Gastroesophageal sphincter (tissue), 4 donors: ENCODE measurements at regions not wholly inside any gene's neighbourhood (a gene's known extent, or its start where the extent isn't known, plus 50 kb on each side); places are given as distances from the start of the nearest gene placed in this dataset.
A peak's percentile ranks its signal among the peaks of the same experiment; 100 is the strongest.

Experiments used
- ATAC-seq: fragments of 150-250 bp; one replicate; pipeline ENCODE4 v1.9.1; 2016; ENCODE audit warnings: mild to moderate bottlenecking, moderate library complexity
- H3K27ac ChIP-seq, 4 donors: fragments of 200-600 bp; sonication (generic) in 3 of 4; 1 replicate in 3 of 4; 2 replicates in 1 of 4; pipeline ENCODE4 v1.5.1; 2016 to 2019
- H3K27me3 ChIP-seq: fragments of 200-600 bp; sonication (generic); one replicate; pipeline ENCODE4 v1.5.1; 2019
- H3K36me3 ChIP-seq, 2 donors: fragments of 200-600 bp; sonication (generic); one replicate each; pipeline ENCODE4 v1.5.1; 2019; ENCODE audit warnings: control low read depth in 1 of 2
- H3K4me1 ChIP-seq, 3 donors: fragments of 200-600 bp; sonication (generic); 1 replicate in 2 of 3; 2 replicates in 1 of 3; pipeline ENCODE4 v1.5.1; 2016 to 2019; ENCODE audit warnings: control low read depth in 2 of 3
- H3K4me3 ChIP-seq, 2 donors: fragments of 200-600 bp; sonication (generic); one replicate each; pipeline ENCODE4 v1.5.1; 2019; ENCODE audit warnings: mild to moderate bottlenecking in 1 of 2, moderate library complexity in 1 of 2
- H3K9me3 ChIP-seq, 3 donors: fragments of 200-600 bp; sonication (generic); one replicate each; pipeline ENCODE4 v1.5.1; 2017 to 2019; ENCODE audit warnings: control low read depth in 2 of 3
- EP300 ChIP-seq: sonication (generic); formaldehyde crosslinking; IDR thresholded peaks from one replicate; pipeline ENCODE4 v1.6.1; 2017; ENCODE audit warnings: antibody characterized with exemption, mild to moderate bottlenecking
- POLR2A ChIP-seq, 2 donors: fragments of 450-650 bp; IDR thresholded peaks; one replicate each; pipeline ENCODE4 v1.6.1; 2017; ENCODE audit warnings: antibody characterized with exemption in 2 of 2, mild to moderate bottlenecking in 2 of 2, moderate library complexity in 1 of 2
- POLR2AphosphoS5 ChIP-seq: sonication (generic); formaldehyde crosslinking; IDR thresholded peaks from one replicate; pipeline ENCODE4 v1.6.1; 2017; ENCODE audit warnings: antibody characterized with exemption
- WGBS, 2 donors: methylation state at CpG; one replicate each; pipeline ENCODE4 v1.1.5; 2018; ENCODE audit warnings: low coverage in 1 of 2; 5-methylcytosine and 5-hydroxymethylcytosine counted together
- TF ChIP-seq, protein P1 (sequence below), 4 experiments: fragments of 200-600 bp in 2 of 4; fragments of 450-650 bp in 2 of 4; sonication (generic) in 1 of 4; IDR thresholded peaks; one replicate each; pipeline ENCODE4 v1.5.1; 2017 to 2019; ENCODE audit warnings: antibody characterized with exemption in 4 of 4, mild to moderate bottlenecking in 2 of 4, moderate library complexity in 2 of 4

DNA sequence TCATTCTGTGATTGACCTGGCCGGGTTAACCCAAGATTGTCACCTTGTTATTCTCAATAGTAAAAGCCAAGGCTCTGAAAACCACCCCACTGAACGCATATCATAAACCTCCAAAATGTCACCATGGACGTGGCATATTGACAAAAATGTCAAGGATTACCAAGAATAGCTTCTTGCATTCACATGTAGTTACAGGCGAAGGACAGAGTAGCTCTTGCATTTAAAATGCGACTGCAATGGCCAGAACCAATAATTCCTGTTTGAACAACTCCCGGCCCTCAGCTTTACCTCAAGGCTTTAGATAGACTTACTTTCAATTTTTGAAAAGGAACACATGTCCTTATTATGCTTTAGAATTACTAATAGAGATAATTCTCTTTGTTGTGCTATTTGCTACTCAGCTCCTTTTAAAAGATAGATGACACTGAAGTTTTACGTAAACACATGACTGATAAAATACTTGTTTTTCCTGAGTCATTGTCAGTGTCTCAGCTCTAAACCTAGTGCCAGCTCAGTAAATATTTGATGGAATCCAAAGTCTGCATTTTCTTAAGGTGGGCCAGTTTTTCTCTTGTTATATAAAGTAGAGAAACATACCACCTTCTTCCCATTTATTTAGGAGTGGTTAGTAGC lies 66.3 kb downstream of the CLDN34 start:
- H3K4me3 ChIP-seq = no peak overlapping the region
- no peaks in the 10 kb centered on the region for H3K36me3 ChIP-seq
- peaks cover 0 to 49% (median 0%) of the 10 kb centered on the region in 3 donors for H3K4me1 ChIP-seq
- ATAC-seq = no peak
- no peaks in the 10 kb centered on the region for H3K27me3 ChIP-seq
- no peaks in the 10 kb centered on the region for H3K9me3 ChIP-seq
- TF ChIP-seq EP300 (no peak), POLR2AphosphoS5 (no peak), POLR2A (IDR thresholded peaks at IDR 0.05) (no peak)
- TF ChIP-seq, protein P1, sequence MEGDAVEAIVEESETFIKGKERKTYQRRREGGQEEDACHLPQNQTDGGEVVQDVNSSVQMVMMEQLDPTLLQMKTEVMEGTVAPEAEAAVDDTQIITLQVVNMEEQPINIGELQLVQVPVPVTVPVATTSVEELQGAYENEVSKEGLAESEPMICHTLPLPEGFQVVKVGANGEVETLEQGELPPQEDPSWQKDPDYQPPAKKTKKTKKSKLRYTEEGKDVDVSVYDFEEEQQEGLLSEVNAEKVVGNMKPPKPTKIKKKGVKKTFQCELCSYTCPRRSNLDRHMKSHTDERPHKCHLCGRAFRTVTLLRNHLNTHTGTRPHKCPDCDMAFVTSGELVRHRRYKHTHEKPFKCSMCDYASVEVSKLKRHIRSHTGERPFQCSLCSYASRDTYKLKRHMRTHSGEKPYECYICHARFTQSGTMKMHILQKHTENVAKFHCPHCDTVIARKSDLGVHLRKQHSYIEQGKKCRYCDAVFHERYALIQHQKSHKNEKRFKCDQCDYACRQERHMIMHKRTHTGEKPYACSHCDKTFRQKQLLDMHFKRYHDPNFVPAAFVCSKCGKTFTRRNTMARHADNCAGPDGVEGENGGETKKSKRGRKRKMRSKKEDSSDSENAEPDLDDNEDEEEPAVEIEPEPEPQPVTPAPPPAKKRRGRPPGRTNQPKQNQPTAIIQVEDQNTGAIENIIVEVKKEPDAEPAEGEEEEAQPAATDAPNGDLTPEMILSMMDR (IDR thresholded peaks at IDR 0.05) = no peak
- WGBS, 2 donors = 53 to 68% methylated on average over 4 to 5 of the region's 7 CpGs
- H3K27ac ChIP-seq = peak overlapping the region in 1 of 4 donors; percentile 45

DNA sequence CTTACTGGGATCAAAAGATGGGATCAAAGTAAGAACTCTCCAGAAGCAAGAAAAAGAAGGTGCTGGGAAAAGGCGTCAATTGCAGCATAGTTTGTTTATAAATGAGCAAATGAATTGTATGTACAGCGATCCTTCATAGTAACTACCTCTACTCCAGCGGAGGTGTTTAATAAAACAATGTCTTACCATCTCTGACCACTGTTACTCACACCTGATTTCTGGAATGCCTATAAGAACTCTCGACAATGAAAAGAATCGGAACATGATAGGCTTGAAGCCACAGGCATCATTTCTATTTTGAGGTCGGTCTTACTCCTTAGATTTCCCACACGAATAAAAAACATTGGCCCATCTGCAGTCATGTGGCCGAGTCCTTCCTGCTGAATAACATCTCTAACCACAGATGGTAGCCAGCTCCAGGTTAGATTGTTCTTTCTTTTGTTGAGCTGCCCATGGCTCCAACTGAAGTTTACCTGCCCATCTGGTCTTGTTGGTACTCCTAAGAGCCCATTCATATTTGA lies 67.6 kb downstream of the CLDN34 start:
- 68 to 85% methylated on average over 8 of the region's 8 CpGs for WGBS, 2 donors
- TF ChIP-seq POLR2A (IDR thresholded peaks at IDR 0.05) = no peak
- TF ChIP-seq, protein P1 (IDR thresholded peaks at IDR 0.05) = no peak
- TF ChIP-seq EP300 = no peak
- no peak for TF ChIP-seq POLR2AphosphoS5
- ATAC-seq = no peak
- Histone ChIP-seq H3K4me1 (peaks cover 0 to 51% (median 0%) of the 10 kb centered on the region in 3 donors), H3K9me3 (no peaks in the 10 kb centered on the region), H3K27me3 (no peaks in the 10 kb centered on the region), H3K27ac (peak overlapping the region in 1 of 4 donors; percentile 24), H3K4me3 (no peak overlapping the region), H3K36me3 (no peaks in the 10 kb centered on the region)

DNA sequence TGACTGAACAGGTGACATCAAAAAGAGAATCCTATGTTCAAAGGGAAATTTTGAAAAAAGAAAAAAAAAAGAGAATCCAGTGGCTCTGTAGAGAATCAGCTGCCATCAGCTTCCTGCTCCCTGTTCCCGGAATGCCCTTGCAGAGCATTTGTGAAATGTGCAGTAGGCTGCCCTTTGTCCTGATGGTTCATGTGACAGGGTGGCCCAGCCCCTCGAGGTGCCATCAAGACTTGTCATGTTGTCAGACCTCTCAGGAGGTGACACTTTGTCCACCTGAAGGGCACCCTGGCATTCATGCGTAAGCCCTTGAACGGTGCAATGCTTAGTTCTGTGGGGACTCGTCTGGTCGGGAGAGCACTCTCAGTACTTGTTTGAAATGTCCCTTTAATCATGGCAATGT lies 71.4 kb downstream of the CLDN34 start:
- H3K36me3 ChIP-seq = no peaks in the 10 kb centered on the region
- no peak for ATAC-seq
- WGBS, 2 donors = 88 to 100% methylated on average over 1 of the region's 6 CpGs
- H3K9me3 ChIP-seq = no peaks in the 10 kb centered on the region
- H3K4me3 ChIP-seq = no peak overlapping the region
- no peaks in the 10 kb centered on the region for H3K27me3 ChIP-seq
- TF ChIP-seq EP300 (no peak), POLR2A (IDR thresholded peaks at IDR 0.05) (no peak)
- peaks cover 0 to 39% (median 0%) of the 10 kb centered on the region in 3 donors for H3K4me1 ChIP-seq
- no peak overlapping the region for H3K27ac ChIP-seq

DNA sequence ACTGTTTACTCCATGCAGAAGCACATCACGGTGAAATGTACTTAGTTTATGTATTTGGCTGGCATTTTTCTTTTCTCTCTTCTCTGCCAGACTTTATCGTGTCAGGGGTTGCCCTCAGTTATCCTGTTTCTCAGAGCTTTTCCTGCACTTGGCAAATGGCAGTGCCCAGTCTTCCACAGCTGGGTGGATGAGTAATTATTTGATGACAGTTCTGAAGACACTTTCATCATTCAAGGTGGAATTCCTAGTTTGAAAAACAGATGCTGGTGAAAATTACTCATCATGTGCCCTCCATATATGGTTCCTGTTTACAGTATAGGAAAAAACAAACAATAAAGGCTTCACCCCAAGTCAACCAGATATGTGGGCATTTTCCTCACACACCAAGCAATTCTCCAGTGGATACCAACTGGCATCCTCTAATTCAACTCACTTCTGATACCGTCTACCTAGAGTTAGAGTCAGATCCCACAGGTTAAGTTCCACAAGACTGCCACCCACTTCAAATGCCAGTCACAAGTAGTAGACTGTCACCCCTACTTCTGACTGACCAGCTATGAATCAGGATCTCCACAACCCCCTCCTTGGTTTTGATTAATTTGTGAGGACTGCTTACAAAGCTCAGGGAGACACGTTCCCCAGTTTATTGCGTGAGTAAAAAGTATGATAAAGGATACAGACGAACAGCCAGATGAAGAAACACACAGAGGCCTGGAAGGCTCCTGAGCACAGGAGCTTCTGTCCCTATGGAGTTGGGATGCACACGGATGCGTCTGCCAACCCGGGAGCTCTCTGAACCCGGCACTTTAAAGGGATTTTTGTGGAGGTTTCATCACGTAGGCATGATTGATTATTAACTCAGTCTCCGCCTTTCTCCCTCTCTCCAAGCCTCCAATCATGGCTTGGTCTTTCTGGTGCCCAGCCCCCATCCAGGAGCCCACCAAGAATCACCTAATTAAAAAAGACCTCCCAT lies 72.9 kb downstream of the CLDN34 start:
- Histone ChIP-seq H3K4me3 (no peak overlapping the region), H3K36me3 (no peaks in the 10 kb centered on the region), H3K4me1 (peaks cover 0 to 51% (median 0%) of the 10 kb centered on the region in 3 donors), H3K27me3 (no peaks in the 10 kb centered on the region), H3K27ac (peak overlapping the region in 3 of 4 donors; percentile 7 to 60 (median 51)), H3K9me3 (no peaks in the 10 kb centered on the region)
- WGBS, 2 donors = 42% methylated on average over 7 of the region's 12 CpGs; no CpG with 5 or more reads in 1 of the 2 donors
- TF ChIP-seq EP300 (no peak), POLR2A (IDR thresholded peaks at IDR 0.05) (no peak), POLR2AphosphoS5 (no peak)
- TF ChIP-seq, protein P1 (IDR thresholded peaks at IDR 0.05) = no peak
- no peak for ATAC-seq

DNA sequence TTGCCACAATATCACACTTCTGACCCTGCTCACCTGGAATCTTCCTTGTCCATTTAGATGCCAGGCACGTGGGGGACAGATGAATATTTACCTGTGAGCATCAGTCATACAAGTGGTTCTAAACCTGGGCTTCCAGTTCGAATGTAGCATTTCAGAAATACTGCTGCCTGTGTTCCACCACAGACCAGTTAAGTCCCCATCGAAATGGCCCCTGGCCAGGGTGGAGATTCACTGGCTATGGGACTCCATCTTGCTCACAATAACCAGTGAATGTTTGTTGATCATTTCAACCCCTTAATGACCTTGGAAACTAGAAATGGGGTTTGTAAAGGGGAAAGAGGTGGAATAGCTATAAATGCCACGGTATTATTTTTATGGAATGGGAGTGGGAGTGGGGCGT lies 73.8 kb downstream of the CLDN34 start:
- H3K27me3 ChIP-seq = no peaks in the 10 kb centered on the region
- 51% methylated on average over 3 of the region's 5 CpGs; no CpG with 5 or more reads in 1 of the 2 donors for WGBS, 2 donors
- ATAC-seq = no peak
- H3K4me1 ChIP-seq = peaks cover 0 to 59% (median 0%) of the 10 kb centered on the region in 3 donors
- no peaks in the 10 kb centered on the region for H3K9me3 ChIP-seq
- peak overlapping the region in 3 of 4 donors; percentile 7 to 60 (median 51) for H3K27ac ChIP-seq
- H3K4me3 ChIP-seq = no peak overlapping the region
- H3K36me3 ChIP-seq = no peaks in the 10 kb centered on the region
- TF ChIP-seq, protein P1 (IDR thresholded peaks at IDR 0.05) = no peak
- TF ChIP-seq POLR2AphosphoS5 (no peak), EP300 (no peak), POLR2A (IDR thresholded peaks at IDR 0.05) (no peak)
